SK-N-SH (cell line): ENCODE measurements at regions not wholly inside any gene's neighbourhood (a gene's known extent, or its start where the extent isn't known, plus 50 kb on each side); places are given as distances from the start of the nearest gene placed in this dataset.

Source experiments
- CHD2 ChIP-seq: fragments of 150-350 bp; IDR thresholded peaks from 2 replicates; pipeline ENCODE4 v1.6.1; 2018; ENCODE audit warnings: low read length; ENCODE audit not compliant: partially characterized antibody
- EP300 ChIP-seq, 2 experiments: IDR thresholded peaks; 2 replicates each; pipeline versions ENCODE4 v1.4.0 to v1.6.1; 2012; ENCODE audit warnings: borderline replicate concordance in 1 of 2, low read depth in 1 of 2, low read length in 1 of 2
- EZH2phosphoT487 ChIP-seq: fragments of 200-600 bp; sonication (generic); IDR thresholded peaks from 2 replicates; pipeline ENCODE4 v1.6.1; 2017; ENCODE audit warnings: low read depth, mixed run types, mild to moderate bottlenecking, antibody characterized with exemption, moderate library complexity, borderline replicate concordance
- MAX ChIP-seq: IDR thresholded peaks from 2 replicates; pipeline ENCODE4 v1.4.0; 2012; ENCODE audit warnings: low read depth
- MEF2A ChIP-seq: IDR thresholded peaks from 2 replicates; pipeline ENCODE4 v1.4.0; 2012; ENCODE audit warnings: low read depth, borderline replicate concordance
- PBX3 ChIP-seq: IDR thresholded peaks from 2 replicates; pipeline ENCODE4; 2012
- POLR2AphosphoS5 ChIP-seq: IDR thresholded peaks from 2 replicates; pipeline ENCODE4 v1.6.1; 2012; ENCODE audit warnings: low read depth, low read length
- RFX5 ChIP-seq: IDR thresholded peaks from 2 replicates; pipeline ENCODE4 v1.6.1; 2012; ENCODE audit warnings: mild to moderate bottlenecking, improper control_type of control experiment, low read length
- TF ChIP-seq, protein P1 (sequence below): fragments of 200-600 bp; sonication (generic); IDR thresholded peaks from 2 replicates; pipeline ENCODE4 v1.6.1; 2017; ENCODE audit warnings: antibody characterized with exemption, mild to moderate bottlenecking, moderate library complexity

DNA sequence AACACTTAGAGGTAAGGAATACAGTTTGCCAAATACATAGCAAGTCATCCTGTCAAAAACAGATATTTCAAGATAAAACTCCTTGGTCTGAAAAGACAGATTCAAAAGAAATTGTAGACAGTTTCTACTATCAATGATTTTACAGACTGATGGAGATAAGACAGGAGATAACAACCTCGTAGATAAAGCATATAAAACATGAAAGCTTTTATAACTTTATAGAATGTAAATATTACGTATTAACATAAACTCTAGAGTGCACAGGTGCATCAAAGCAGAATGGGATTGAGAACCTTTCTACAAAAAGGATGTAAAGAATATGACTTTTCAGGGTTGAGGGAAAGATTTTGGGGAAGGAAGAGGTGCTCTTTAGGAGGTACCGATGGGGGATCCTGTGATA is 158.0 kb upstream of the CENPW start:
- no peak for TF ChIP-seq PBX3
- TF ChIP-seq, protein P1, sequence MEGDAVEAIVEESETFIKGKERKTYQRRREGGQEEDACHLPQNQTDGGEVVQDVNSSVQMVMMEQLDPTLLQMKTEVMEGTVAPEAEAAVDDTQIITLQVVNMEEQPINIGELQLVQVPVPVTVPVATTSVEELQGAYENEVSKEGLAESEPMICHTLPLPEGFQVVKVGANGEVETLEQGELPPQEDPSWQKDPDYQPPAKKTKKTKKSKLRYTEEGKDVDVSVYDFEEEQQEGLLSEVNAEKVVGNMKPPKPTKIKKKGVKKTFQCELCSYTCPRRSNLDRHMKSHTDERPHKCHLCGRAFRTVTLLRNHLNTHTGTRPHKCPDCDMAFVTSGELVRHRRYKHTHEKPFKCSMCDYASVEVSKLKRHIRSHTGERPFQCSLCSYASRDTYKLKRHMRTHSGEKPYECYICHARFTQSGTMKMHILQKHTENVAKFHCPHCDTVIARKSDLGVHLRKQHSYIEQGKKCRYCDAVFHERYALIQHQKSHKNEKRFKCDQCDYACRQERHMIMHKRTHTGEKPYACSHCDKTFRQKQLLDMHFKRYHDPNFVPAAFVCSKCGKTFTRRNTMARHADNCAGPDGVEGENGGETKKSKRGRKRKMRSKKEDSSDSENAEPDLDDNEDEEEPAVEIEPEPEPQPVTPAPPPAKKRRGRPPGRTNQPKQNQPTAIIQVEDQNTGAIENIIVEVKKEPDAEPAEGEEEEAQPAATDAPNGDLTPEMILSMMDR, result no peak
- no peak for TF ChIP-seq EP300 (IDR thresholded peaks at IDR 0.05; ENCODE audit: borderline replicate concordance in 1 of 2, low read depth in 1 of 2, low read length in 1 of 2)
- no peak for TF ChIP-seq EZH2phosphoT487
- TF ChIP-seq POLR2AphosphoS5, result no peak
- TF ChIP-seq CHD2, result no peak
- TF ChIP-seq MAX, result no peak
- TF ChIP-seq MEF2A, result no peak
- TF ChIP-seq RFX5, result no peak
